ENCODE measurements at regions not wholly inside any gene's neighbourhood (a gene's known extent, or its start where the extent isn't known, plus 50 kb on each side); places are given as distances from the start of the nearest gene placed in this dataset.

- intact Hi-C loops (cut with DNase I, micrococcal nuclease): no loop called here
- ATAC-seq: no peak
- no peak for DNase-seq
Observed at GRCh38 chr11:104410336-104410735, 246.4 kb upstream of the PDGFD start.

DNA sequence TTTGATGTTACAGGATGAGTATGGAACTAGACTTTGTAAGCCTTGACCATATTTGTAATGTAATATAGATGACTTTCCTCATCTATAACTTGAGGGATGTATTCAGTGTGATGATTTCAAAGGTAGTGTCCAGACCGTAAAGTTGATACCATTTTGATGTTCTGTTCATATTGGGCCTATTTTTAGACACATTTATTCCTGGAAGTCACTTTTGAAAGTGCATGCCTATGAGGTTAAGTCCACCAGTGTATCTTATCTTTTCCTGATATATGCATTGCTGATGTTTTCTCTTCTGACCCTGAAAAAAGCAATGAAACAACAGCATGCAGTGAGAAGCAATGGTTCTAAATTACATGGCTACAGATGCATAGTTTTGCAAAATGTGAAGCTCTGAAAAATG, 244.7 kb upstream of the PDGFD start:
- DNase-seq (no peak), ATAC-seq (no peak)
- intact Hi-C loops (cut with DNase I, micrococcal nuclease): no loop called here

GRCh38 chr11:104405277-104405676, 241.3 kb upstream of the PDGFD start:
- ATAC-seq (no peak), DNase-seq (no peak)
- intact Hi-C loops (cut with DNase I, micrococcal nuclease): no loop called here

GRCh38 chr11:104404231-104405175, 240.6 kb upstream of the PDGFD start:
- ATAC-seq (no peak), DNase-seq (no peak)
- intact Hi-C loops (cut with DNase I, micrococcal nuclease): no loop called here

GRCh38 chr11:104402812-104403521, 239.0 kb upstream of the PDGFD start:
- ATAC-seq: no peak
- intact Hi-C loops (cut with DNase I, micrococcal nuclease): no loop called here
- no peak for DNase-seq

- ATAC-seq: no peak
- DNase-seq: no peak
Observed at GRCh38 chr11:104394508-104394907, 230.6 kb upstream of the PDGFD start.

GRCh38 chr11:104390651-104391050, 226.7 kb upstream of the PDGFD start:
- DNase-seq: no peak
- no peak for ATAC-seq
- intact Hi-C loops (cut with DNase I, micrococcal nuclease): no loop called here

More at GRCh38 chr11:104394508-104394907, 230.6 kb upstream of the PDGFD start:
- intact Hi-C loops (cut with DNase I, micrococcal nuclease): no loop called here

DNA sequence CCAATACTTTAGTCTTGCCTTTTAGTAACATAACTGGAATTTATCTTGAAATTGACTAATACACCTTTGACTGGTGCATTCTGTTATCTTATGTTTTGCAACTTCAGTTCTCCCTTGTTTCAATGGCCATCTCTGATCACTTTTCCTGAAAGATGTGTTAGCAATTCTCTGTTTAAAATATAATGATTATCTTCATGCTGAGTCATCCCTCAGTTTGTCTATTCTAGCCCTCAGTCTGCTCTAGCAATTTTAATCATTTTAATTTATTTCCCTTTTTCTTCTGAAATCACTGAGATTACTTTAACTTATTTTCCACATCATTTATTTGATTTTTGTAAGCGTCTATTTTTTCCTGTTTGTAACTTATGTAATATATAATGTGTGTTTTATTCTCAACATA, 221.9 kb upstream of the PDGFD start:
- no peak for ATAC-seq

DNA sequence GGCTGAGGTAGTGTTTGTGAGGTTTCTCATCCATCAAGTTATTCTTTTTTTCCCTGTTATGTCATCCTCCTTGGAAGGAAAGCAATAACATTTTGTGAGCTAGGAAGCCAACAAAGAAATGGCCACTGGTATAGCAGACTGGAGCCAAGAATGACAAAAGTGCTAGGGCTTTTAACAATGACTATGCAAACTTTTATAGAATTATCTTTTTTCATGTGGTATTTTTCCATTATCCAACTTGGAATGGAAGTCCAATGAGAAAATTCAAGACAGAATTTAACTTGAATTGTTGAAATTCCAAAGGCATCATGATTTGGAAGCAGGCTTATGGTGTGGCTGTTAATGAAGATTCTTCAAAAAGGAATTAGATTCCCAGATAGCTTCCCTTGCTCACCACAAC, 216.4 kb upstream of the PDGFD start:
- ATAC-seq: no peak
- no peak for DNase-seq
- intact Hi-C loops (cut with DNase I, micrococcal nuclease): no loop called here

More for the DNA sequence above, 221.9 kb upstream of the PDGFD start:
- DNase-seq: no peak
- intact Hi-C loops (cut with DNase I, micrococcal nuclease): no loop called here

DNA sequence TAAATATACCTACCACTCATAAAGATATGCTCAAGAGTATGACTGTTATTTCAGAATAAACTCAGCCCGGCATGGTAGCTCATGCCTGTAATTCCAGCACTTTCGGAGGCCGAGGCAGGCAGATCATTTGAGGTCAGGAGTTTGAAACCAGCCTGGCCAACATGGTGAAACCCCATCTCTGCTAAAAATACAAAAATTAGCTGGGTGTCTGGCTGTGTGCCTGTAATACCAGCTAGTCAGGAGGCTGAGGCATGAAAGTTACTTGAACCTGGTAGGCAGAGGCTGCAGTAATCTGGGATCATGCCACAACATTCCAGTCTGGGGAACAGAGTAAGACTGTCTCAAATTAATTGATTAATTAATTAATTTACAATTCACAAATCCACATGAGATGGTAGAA, 208.2 kb upstream of the PDGFD start:
- intact Hi-C loops (cut with DNase I, micrococcal nuclease): no loop called here
- no peak for DNase-seq

DNA sequence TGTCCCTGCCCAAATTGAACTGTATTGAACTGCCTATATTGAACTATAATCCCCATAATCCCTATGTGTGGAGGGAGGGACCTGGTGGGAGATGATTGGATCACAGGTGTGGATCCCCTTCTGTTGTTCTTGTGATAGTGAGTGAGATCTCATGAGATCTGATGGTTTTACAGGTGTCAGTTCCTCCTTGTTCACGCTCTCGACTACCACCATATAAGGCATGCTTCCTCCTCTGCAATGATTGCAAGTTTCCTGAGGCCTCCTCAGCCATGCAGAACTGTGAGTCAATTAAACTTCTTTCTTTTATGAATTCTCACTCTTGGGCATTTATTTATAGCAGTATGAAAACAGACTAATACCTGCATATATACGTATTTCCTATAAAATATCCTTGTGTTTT, 206.5 kb upstream of the PDGFD start:
- no peak for ATAC-seq
- intact Hi-C loops (cut with DNase I, micrococcal nuclease): no loop called here
- DNase-seq: no peak

More for the DNA sequence above, 208.2 kb upstream of the PDGFD start:
- ATAC-seq: no peak

DNA sequence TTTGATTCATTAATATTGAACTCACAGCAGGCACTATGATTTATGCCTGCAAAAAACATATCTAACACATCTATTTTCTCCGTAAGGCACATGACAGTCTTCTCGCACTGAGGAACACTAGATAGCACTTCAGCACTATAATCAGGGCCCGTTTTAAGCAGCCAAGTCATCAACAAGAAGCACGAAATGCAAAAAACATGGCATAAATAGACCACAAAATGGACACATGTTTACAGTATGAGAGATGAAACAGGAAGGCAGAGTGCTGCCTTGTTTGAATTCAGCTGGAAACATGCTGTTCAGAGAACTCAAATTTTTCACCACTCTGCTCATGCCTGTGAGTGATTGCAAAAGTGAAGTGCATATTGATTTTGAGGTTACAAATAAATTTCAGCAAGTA, 205.8 kb upstream of the PDGFD start:
- intact Hi-C loops (cut with DNase I, micrococcal nuclease): no loop called here
- no peak for ATAC-seq
- DNase-seq: no peak

DNA sequence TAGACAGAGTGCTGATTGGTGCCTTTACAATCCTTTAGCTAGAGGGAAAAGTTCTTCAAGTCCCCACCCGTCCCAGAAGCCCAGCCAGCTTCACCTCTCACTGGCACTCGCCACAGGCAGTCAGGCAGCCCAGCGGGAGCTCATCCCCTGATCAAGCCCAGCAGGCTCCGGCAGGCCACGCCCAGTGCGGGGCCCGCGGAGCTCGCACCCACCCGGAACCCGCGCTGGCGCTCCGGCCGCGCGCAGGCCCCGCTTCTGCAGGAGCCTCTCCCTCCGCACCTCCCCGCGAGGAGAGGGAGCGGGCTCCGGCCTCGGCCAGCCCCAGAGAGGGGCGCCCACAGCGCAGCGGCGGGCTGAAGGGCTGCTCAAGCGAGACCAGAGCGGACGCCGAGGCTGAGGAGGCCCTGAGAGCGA, 202.4 kb upstream of the PDGFD start:
- ATAC-seq (no peak), DNase-seq (no peak)
- intact Hi-C loops (cut with DNase I, micrococcal nuclease): no loop called here

- intact Hi-C loops (cut with DNase I, micrococcal nuclease): no loop called here
- no peak for DNase-seq
- ATAC-seq: no peak
Observed at GRCh38 chr11:104365676-104366075, 201.7 kb upstream of the PDGFD start.

GRCh38 chr11:104361975-104362374, 198.0 kb upstream of the PDGFD start:
- ATAC-seq: no peak
- intact Hi-C loops (cut with DNase I, micrococcal nuclease): no loop called here
- DNase-seq: no peak

DNA sequence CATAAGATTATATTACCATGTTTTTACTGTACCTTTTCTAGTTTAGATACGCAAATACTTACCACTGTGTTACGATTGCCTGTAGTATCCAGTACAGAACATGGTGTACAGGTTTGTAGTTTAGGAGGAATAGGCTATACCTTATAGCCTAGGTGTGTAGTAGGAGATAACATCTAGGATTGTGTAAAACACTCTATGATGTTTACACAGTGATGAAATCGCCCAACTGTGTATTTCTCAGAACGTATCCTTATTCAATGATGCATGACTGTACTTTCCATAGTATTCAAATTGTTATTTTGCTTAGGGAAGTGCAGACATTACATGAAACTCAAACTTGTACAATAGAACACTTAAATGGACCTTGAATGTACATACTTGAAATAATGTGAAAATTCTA, 188.1 kb upstream of the PDGFD start:
- DNase-seq (no peak), ATAC-seq (peak; percentile 29)
- intact Hi-C loops (cut with DNase I, micrococcal nuclease): no loop called here

GRCh38 chr11:104343578-104343977, 179.6 kb upstream of the PDGFD start:
- no peak for DNase-seq
- intact Hi-C loops (cut with DNase I, micrococcal nuclease): no loop called here
- ATAC-seq: no peak

- no peak for DNase-seq
- ATAC-seq: no peak
- intact Hi-C loops (cut with DNase I, micrococcal nuclease): no loop called here
Observed at GRCh38 chr11:104340590-104340989, 176.6 kb upstream of the PDGFD start.

GRCh38 chr11:104339380-104339831, 175.5 kb upstream of the PDGFD start:
- intact Hi-C loops (cut with DNase I, micrococcal nuclease): no loop called here
- ATAC-seq (no peak), DNase-seq (no peak)

DNA sequence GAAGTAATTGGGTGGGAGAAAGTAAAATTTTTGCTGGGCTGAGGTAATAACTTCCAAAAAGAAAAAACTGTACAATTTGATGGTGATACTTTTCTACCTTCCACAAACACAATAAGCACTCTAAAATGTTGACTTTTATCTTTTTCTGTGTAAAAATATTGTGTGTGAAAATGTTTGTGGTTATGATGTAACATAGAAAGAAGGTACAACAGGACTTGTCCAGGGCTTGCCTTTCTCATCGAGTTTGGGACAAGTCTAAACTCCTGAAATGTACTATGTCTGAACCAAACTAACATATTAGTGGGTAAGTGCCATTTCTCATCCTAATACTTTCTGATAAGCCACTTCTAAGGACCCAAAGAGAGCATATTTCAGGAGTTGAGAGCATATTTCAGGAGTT, 174.2 kb upstream of the PDGFD start:
- ATAC-seq (no peak), DNase-seq (no peak)
- intact Hi-C loops (cut with DNase I, micrococcal nuclease): no loop called here

All from left colon (tissue), 2 donors.